ENCODE measurements at regions not wholly inside any gene's neighbourhood (a gene's known extent, or its start where the extent isn't known, plus 50 kb on each side); places are given as distances from the start of the nearest gene placed in this dataset.
"Not testable (repeated sequence)": the region's sequence is repeated elsewhere in the genome, so short reads cannot be mapped to it uniquely, and the experiment has no call there.

DNA sequence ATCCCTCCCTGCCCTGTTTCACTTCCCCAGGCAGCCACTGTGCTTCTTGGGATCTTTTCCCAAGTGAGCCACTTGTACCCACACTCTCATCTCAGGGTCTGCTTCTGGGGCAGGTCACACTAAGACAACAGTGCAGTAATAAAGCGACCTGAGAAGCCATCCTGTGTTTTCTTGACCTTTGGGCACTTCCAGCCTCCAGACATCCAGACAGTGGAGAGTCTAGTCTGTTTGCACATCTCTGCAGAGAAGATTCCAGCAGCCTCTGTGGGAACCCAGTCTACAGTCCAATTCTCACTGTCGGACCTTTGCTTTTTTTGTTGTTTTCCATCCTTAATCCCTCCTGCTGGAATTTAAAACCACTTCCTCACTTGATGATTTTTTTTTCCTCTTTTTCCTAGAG is 50.3 kb upstream of the ATP6AP2 start:
- peak; percentile 72 for DNase-seq

DNA sequence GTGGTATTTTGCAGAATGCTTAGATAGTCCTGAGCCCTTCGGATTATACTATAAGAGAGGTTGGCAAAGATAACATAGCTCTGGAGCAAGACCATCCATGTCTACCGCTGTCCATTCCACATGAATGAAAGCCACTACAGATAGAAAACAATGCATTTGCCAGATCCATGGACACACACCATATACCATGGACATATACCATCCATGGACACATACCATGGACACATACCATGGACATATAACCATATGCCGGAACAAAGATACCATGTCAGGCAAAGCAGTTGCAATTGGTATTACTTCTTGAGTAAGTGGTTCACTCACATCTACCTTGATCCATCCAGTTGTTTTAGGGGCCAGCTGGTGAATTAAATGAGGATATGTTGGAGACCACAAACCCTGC is 53.2 kb upstream of the ATP6AP2 start:
- DNase-seq, result no peak

DNA sequence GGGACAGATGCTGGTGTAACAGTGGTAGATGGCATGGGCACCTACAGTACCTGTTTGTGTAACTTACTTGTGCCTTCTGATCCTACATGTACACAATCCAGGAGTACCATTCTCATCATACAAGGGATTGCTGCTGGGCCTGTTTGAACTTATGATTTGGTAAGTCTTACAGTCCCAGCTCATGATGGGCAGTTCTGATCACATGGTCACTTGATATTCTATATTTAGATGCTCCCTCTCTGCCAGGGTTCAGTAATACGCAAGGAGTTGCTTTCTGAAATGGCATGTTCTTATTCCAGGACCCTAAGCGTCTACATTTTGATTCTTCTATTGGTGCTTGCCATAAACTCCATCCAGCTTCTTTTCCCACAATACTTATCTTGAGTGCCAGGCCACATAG is 54.4 kb upstream of the ATP6AP2 start:
- DNase-seq, result no peak

DNA sequence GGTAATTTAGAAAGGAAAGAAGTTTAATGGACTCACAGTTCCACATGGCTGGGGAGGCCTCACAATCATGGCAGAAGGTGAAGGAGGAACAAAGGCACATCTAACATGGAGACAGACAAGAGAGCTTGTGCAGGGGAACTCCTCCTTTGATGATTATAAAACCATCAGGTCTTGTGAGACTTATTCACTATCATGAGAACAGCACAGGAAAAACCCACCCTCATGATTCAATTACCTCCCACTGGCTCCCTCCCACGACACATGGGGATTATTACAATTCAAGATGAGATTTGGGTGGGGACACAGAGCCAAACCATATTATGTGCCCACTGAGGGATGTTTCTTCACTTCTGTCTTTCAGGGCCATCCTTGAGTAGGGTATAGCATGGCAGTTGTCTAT is 54.9 kb upstream of the ATP6AP2 start:
- DNase-seq, result not testable (repeated sequence)

DNA sequence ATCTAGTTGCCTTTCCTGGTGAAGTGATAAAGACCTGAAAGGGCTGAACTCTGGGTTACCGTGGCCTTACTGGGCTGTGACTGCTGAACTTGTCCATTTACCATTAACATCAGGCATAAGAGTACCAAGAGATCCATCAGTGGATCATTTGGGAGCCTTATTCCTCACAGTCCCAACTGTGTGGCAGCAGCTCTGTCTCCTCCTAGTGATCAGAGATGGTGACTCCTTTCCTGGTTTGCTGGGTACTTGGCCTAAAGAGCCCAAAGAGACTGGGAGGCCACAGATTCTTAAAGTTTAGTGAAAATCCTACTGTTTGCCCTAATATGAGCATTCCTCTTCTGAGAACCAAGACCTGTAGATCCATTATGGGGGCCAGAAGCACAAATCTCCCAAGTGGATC is 56.3 kb upstream of the ATP6AP2 start:
- no peak for DNase-seq

DNA sequence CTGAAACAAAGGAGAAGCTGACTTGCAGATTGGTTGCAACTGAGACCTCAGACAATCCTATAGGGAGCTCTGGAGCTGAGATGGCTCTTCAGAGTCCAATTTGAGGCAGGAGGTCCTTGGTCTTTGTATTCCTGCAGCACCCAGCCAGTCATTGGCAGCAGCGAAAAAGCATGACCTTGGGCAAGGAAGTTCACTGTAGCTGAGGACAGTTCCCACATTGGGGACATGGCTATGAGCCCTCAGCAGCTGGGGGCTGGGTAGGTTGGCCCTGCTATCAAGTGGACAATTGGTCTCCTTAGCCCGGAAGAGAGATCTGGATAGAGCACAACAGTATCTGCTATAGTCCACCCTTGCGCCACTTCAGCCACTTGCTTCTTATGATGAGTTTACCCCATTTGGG is 56.9 kb upstream of the ATP6AP2 start:
- DNase-seq, result no peak

DNA sequence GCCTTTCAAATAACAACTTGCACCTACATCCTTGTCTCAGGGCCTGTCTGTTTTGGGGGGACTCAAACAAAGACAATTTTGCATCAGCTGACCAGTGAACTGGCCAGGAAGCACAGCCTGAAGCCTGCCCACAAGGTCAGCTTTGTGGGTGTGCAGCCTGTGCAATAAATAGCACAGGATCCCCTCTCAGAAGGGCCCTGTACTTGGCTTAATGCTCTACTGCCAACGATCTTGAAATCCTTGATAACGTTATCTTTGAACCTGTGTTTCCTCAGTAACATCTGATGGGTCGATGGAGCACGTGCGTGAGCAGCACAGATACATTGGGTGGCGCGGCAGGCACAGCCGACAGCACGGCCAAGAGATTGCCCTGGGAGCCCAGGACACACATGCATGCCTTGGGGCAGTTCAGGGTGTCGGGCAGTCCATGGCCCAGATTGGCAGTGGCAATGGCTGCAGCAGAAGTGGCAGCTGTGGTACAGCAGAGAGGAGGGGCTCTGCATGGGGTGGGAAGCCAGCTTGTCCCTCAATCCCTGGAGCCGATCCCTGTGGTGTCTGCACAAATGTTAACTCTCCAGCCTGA is 58.8 kb upstream of the ATP6AP2 start:
- DNase-seq, result no peak

DNA sequence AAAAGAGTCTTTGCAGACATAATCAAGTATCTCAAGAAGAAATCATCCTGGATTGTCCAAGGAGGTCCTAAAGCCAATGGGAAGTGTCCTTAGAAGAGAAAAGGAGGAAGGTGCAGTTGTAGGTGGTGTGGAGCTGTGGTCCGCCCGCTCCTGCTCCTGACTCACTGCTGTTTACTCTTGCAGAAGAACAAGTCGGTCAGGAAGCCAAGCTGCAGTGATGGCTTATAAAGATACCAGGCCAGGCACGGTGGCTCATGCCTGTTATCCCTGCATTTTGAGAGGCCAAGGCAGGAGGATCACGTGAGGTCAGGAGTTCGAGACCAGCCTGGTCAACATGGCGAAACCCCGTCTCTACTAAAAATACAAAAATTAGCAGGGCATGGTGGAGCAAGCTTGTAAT is 66.4 kb upstream of the ATP6AP2 start:
- no peak for DNase-seq

DNA sequence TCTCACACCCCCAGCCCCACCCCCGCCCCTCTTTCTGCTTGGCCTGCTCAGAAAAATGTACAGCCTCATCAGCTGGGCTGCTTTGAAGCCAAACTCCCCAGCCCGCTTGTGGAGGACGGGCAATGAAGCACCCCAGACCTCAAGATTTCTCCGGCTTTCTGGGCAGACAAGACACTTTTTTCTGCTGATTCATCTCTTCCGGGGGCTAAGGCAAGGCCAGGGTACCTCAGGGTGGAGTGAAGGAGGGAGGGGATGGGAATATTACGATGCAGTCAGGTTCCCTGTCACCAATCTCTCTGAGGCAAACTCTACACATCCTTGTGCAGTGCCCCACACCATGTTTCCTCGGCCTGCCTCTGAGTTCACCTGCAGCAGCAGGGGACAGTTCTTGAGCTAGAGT is 66.9 kb upstream of the ATP6AP2 start:
- DNase-seq, result no peak

DNA sequence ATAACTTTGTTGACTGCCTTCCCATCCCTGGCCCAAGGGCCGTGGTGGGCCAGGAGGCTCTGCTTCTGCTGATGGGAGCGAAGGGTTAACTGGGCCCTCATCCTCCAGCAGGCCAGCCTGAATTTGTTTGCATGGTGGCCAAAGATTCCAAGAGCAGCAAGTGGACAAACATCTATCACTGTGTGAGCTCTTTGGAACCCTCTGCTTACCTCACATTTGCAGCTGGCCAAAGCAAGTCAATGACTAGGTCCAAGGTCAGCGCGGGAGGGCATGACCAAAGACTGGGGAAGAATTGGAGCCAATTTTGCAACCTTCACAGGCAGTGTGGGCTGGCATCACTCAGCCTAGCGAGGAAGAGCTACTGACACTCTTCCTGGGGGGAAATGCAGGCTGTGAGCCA is 67.8 kb upstream of the ATP6AP2 start:
- no peak for DNase-seq

DNA sequence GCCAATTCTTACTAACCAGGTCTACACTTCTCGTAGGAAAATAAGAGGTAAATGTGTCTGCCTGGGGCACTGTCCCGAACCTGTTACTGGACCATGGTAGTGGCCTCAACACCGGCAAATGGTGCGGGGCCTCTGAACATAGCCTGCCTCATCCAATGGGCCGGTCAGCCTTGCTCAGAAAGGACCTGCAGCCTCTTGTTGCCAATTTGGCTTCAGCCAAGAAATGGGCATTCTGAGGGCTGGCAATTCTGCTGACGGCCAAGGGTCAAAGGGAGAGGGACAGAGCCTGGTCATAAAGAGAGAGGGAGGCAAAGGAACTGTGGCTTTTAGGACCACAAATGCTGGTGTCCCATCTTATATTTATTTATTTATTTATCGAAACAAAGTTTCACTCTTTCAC is 69.5 kb upstream of the ATP6AP2 start:
- no peak for DNase-seq

DNA sequence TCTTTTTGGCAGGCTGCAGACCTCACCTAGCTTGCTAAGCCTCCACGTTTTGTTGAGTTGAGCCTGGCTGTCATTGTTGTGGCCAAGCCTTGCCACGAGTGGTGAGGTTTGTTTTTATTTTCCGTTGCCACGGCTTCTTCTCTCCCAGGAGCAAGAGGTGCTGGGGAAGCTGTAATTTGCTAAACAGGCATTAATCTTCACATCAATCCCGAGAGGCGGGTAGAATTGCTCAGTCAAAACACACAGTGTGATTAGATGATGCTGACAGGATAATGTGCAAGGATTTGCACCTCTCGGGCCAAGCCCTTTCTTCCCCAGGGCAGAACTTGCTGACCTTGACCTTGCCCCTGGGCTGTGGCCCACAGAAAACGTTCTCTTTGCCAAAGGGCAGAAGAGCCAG is 72.2 kb upstream of the ATP6AP2 start:
- DNase-seq, result no peak

DNA sequence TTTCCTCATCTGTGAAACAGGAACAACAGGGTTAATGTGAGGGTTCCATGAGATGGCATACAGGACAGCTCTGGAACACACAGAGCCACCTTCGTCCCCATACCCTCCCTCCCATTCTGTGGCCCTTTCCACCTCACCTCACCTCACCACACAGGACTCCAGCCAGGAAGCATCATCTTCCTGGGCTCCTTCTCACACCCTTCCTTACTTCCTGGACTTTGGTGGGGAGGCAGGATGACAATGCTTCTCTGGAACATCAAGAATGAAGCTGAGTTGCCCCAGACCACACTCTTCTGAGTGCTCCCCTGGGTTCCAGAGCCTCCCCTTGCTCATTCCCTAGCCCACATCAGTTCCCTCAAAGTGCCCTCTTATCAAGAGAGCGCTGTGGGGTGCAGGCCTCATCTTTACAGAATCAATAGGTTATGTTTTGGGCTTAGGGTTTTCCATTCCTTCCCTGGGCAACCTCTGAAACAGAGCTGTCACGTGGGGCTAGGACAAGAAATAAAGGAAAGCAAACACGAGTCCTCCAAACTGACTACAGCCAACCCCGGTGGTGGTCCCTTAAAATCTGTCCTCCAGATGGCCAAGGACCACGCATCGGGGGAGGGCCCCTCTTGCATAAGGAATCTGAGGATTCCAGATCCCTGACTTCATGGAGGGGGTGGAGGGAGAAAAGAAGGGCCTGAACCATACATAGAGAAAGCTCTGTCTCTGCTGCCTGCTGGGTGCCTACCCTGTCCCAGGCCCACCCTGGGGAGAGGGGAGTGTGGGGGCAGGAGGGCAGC is 74.4 kb upstream of the ATP6AP2 start:
- DNase-seq, result no peak

DNA sequence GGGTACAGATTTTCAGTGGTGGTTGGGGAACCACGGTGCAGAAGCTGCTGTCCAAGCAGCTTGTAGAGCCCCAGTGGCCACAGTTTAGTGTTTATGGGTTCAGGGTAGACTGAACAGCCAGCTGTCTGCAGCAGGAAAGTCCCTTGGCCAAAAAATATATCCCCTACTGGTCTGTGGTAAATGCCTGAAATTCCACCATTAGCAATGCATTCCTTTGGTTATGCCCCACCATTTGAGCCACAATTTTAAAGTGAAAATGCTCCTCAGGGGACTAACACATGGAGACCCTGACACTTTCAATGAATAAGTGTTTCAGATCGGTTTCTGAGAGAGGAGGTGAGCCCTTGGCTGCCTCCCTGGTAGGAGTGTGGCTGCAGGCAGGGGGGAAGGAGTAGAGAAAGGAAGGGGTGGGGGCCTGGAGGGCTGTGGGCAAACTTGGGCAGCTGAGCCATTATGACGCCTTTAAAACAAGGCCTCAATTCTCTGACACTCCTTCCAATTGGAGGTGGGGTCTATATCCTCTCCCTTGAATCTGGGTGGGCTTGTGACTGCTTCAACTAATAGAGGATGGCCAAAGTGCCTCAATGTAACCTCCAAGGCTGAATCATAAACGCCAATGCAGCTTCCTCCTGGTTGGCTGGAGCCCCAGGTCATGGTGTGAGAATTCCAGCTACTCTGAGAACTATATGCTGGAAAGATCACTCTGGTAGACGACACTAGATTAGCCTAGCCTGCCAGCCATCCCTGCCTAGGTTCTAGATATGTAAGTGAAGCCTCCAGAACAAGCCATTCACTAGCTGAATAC is 75.8 kb upstream of the ATP6AP2 start:
- DNase-seq, result peak; percentile 78

DNA sequence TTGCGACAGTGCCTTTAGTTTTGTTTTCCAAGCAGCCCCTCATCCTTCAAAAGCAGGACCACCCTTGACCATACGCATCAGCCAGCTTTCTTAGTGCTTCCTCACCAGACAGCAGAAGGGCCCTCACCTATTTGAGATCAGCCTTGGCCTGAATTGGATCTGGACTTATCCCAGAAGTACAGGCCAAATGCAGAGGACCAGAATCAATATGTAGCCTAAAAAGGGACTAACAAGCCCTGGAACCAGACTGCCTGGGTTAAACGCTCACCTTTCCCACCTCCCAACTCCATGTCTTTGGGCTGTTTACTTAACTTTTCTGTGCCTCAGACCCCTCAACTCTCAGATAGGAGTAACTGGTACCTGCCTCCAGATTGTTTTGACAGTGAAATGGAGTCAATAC is 77.7 kb upstream of the ATP6AP2 start:
- DNase-seq, result no peak

DNA sequence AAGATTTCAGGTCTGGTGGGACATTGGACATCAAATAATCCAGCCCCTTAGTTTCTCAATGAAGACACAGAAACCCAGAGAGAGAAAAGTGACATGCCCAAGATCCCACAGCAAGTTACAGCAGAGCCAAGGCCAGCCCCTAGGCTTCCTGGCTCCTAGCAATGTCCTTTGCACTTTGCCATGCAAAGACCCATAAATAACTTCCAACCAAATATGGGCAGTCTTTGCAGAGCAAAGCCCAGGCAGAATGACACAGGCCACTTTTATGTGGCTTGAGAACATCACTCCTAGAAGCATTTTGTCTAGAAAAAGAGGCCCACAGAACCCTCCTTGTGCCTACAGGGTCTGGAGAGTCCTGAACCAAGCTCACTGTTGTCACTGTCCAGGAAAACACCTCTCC is 78.1 kb upstream of the ATP6AP2 start:
- peak; percentile 60 for DNase-seq

DNA sequence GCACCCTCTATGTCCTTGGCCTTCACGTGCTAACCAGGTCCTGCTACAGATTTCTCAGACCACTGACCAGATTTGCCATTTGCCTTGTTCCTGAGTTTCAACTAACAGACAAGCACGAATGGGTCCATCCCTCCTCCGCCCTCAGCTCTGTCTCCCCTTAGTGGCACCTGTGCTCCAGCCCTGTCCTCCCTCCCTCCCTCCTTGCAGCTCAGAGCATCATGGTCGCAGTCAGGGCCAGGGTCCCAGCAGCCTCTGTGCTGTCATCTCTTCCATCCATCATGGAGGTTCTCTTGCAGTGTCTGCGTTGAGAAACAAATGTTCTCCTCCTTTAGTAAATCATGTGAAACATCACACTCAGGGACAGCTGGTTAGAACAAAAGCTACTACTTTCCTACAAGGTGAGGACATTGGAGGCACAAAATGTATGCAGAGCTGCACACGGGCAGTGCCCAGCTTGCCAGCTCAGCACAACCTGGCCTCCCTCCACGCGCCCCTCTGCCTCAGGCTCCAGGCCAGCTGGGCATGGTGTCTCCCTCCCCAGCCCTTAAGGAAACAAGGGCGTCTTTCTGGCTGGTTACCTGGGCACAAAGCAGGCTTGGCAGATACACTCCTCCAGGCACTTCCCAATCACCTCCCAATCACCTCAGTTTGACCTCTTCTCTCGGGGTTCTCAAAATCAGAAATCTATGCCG is 79.5 kb upstream of the ATP6AP2 start:
- DNase-seq, result no peak

DNA sequence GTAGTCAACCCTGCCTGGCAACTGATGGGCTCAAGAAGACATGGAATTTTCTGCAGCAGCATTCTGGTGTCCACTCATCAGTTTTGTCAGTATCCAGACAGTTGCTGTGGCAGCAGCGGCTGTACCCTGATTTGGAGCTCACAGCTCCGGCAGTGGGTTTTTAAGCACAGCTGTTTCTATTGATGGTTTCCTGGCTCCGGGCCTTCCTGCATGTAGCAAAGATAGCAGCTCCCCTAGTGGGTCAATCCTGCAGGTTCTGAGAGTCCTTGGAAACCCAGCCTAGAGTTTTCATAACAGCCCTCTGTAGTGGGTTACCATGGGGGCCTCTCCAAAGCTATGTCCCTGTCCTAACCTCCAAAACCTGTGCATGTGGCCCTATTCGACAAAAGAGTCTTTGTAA is 84.0 kb upstream of the ATP6AP2 start:
- DNase-seq, result peak; percentile 49

DNA sequence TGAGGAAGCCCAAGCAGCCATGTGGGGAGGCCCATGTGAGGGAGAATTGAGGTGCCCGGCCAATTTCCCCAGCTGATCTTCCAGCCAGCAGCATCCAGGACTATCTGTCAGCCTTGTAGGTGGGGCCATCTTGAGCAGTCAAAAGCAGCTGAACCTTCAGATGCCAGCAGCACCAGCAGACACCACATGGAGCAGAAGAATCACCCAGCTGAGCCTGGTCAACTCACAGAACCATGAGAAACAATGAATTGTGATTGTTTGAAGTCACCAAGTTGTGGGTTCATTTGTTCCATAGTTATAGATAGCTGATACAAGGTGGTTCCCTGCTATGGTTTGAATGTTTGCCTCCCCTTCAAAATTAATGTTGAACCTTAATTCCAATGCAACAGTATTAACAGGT is 85.1 kb upstream of the ATP6AP2 start:
- no peak for DNase-seq

DNA sequence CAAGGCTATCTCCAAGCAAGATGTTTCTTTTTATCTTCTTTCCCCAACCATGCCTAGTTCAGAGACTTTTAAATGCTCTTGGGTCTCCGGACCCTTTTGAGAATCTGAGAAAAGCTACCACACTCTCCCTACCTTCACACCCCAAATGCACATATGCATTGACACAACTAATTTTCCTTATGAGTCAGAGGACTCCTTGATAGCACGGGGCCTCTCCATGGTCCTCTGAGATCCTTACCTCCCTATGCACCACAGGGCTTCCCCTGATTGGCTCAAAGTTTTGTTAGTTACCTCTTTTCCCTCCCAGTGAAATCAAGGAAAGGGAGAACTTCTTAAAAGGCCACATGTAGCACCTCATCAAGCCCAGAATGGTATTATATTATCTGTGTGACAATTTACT is 86.8 kb upstream of the ATP6AP2 start:
- DNase-seq, result no peak

DNA sequence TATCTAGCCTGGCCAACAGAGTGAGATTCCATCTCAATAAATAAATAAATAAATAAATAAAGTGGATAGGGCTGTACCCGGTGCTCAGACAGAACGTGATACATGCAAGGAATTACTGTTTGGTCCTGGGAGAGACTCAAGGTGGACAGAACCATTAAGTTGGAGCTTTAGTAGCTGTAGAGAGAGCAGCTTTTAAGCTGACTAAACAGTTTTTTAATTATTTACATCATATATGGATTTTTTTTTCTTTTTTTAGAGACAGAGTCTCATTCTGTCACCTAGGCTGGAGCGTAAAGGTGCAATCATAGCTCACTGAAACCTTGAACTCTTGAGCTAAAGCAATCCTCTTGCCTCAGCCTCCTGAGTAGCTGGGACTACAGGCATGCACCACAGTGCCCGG is 92.5 kb upstream of the ATP6AP2 start:
- DNase-seq, result no peak

DNA sequence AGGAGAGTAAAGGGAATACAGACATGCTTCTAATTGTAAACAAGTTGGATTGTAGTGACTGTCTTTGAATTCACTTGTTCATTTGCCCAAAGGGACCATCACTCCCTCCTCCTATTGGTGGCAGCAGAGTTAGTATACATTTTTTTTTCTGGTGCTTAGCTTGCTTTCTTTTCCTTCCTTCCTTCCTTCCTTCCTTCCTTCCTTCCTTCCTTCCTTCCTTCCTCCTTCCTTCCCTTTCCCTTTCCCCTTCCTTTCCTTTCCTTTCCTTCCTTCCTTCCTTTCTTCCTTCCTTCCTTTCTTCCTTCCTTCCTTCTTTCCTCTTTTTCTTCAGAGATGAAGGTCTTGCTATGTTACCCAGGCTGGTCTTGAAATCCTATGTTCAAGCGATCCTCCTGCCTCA is 94.8 kb upstream of the ATP6AP2 start:
- DNase-seq, result no peak

DNA sequence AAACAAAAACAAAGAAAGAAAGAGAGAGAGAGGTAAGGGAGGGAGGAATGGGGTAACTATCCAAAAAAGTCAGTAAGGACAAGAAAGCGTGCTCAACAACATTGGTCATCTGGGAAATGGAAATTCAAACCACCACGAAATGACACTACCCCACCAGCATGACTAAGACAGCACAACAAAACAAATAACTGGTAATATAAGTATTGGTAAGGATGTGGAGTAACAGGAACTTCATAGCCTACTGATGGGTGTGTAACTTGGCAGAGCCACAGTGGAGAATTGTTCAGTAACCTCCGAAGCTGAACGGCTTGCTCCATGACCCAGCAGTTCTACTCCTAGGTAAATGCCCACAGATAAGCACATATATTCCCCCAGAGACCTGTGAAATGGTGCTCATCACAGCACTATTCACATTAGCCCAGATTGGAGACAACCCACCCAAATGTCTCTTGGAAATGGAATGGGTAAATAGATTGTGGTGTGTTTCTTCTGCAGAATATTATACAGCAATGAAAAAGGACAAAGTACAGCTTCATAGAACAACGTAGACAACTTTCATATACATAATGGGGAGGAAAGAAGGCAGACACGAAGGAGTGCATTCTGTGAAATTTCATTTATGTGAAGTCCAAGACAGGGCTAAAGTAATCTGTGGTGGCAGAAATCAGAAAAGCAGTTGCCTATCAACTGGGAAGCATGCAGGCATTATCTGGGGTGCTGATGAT is 95.5 kb upstream of the ATP6AP2 start:
- DNase-seq, result no peak

Measured in islet precursor cell (in vitro differentiated cells).